ENCODE measurements at regions not wholly inside any gene's neighbourhood (a gene's known extent, or its start where the extent isn't known, plus 50 kb on each side); places are given as distances from the start of the nearest gene placed in this dataset.

DNA sequence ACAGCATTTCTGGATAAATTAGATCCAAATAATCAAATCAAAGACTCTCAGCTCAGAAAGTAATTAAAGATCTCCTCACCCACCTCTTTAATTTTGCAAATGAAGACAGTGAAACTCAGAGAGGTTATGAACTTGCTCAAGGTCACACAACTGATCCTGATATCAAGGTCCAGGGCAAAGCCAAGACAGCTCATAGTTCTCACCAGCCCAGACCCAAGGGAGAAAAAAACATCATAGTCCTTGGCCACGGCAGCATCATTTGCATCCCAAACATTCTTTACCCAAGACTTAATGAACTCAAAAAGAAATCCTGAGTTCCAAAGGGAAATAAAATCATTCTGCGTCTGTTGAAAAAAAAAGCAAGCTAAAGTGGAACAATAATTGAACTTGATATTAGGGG, 112.1 kb downstream of the DAD1 start:
- no peak for TF ChIP-seq POLR2A (IDR thresholded peaks at IDR 0.05)
- TF ChIP-seq, protein P1, sequence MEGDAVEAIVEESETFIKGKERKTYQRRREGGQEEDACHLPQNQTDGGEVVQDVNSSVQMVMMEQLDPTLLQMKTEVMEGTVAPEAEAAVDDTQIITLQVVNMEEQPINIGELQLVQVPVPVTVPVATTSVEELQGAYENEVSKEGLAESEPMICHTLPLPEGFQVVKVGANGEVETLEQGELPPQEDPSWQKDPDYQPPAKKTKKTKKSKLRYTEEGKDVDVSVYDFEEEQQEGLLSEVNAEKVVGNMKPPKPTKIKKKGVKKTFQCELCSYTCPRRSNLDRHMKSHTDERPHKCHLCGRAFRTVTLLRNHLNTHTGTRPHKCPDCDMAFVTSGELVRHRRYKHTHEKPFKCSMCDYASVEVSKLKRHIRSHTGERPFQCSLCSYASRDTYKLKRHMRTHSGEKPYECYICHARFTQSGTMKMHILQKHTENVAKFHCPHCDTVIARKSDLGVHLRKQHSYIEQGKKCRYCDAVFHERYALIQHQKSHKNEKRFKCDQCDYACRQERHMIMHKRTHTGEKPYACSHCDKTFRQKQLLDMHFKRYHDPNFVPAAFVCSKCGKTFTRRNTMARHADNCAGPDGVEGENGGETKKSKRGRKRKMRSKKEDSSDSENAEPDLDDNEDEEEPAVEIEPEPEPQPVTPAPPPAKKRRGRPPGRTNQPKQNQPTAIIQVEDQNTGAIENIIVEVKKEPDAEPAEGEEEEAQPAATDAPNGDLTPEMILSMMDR (IDR thresholded peaks at IDR 0.05): no peak
- Histone ChIP-seq H3K36me3 (replicated peaks in 1 of 2) (no peaks in the 10 kb centered on the region), H3K9me3 (replicated peaks in 1 of 3) (no peaks in the 10 kb centered on the region), H3K4me1 (replicated peaks in 1 of 2) (peaks cover 0 to 9% of the 10 kb centered on the region in 2 donors), H3K4me3 (no peak overlapping the region), H3K27me3 (no peaks in the 10 kb centered on the region), H3K27ac (no peak overlapping the region)
- peak in 1 of 7 donors; percentile 8 for DNase-seq
- WGBS, 4 donors: 39 to 53% (median 48%) methylated on average over 2 of the region's 2 CpGs
- intact Hi-C loops (cut with DNase I): loop anchor here in 1 of 2 donors (10.0 kb wide), 1 partner anchor 162 kb away; no protein-coding TSS in a partner anchor

DNA sequence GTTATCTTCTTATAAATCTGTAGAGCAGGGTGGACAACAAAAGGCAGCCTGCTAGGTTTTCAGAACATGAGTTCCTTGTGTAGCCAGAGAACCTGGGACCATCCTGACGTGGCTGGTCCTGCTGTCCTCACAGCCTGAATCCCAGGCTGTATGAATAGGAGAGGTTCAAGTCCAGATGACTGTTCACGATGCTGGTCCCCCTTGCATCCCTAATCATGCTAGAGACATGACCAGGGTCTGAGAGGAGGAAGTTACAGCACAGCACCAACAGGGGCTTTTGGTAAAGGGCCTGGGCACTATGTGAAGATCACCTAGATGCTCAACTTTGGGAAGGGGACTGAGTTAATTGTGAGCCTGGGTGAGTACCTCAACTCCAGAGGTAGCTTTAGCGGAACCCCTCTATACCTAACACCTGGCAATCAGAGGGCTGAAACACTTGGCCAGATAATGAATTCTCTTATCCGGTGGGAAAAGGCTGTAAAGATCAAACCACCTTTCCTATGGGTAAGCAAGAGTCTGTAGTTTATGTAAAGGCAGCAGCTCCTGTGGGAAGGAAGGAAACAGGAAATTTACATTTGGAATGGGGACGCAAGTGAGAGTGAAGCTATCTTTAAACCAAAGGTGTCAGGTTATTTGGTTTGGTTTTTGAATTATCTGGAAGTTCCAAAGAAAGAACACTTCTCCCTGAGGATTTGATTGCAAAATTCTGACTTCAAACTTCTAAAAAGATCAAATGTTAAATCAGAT, 112.8 kb downstream of the DAD1 start:
- TF ChIP-seq, protein P1 (IDR thresholded peaks at IDR 0.05): no peak
- no peak for TF ChIP-seq POLR2A (IDR thresholded peaks at IDR 0.05)
- no peak overlapping the region for H3K4me3 ChIP-seq
- DNase-seq: no peak
- peaks cover 0 to 9% of the 10 kb centered on the region in 2 donors for H3K4me1 ChIP-seq (replicated peaks in 1 of 2)
- H3K27ac ChIP-seq: no peak overlapping the region
- no peaks in the 10 kb centered on the region for H3K27me3 ChIP-seq
- H3K9me3 ChIP-seq (replicated peaks in 1 of 3): no peaks in the 10 kb centered on the region
- WGBS, 4 donors: 79 to 88% (median 86%) methylated on average over 4 to 5 of the region's 5 CpGs
- no peaks in the 10 kb centered on the region for H3K36me3 ChIP-seq (replicated peaks in 1 of 2)
- intact Hi-C loops (cut with DNase I): loop anchor here in 1 of 2 donors (10.0 kb wide), 1 partner anchor 161 kb away; no protein-coding TSS in a partner anchor

DNA sequence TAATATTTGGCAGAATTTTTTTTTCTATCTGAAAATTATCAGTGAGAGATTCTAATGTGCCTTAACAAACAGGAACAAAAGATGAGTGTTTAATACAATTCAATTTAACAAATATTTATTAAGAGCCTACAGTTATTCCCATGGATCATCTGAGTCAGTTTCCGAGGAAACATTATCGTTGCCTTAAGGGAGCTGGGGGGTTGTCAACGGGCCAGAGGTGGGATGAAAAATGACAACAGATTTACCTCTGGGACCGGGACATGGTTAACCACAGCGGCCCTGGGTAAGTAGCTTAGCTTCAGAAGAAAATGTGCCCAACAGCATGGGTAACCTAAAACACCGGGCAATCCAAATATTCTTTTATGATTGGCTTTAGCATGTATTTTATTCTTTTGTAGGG, 113.6 kb downstream of the DAD1 start:
- DNase-seq: no peak
- no peaks in the 10 kb centered on the region for H3K36me3 ChIP-seq (replicated peaks in 1 of 2)
- no peaks in the 10 kb centered on the region for H3K9me3 ChIP-seq (replicated peaks in 1 of 3)
- H3K27ac ChIP-seq: no peak overlapping the region
- intact Hi-C loops (cut with DNase I): loop anchor here (2.0 to 10.0 kb wide), 2 partner anchors 87 to 161 kb away; no protein-coding TSS in a partner anchor
- 76 to 92% (median 79%) methylated on average over 6 of the region's 6 CpGs for WGBS, 4 donors
- peaks cover 0 to 9% of the 10 kb centered on the region in 2 donors for H3K4me1 ChIP-seq (replicated peaks in 1 of 2)
- TF ChIP-seq POLR2A (IDR thresholded peaks at IDR 0.05): no peak
- TF ChIP-seq, protein P1 (IDR thresholded peaks at IDR 0.05): no peak
- H3K4me3 ChIP-seq: no peak overlapping the region
- no peaks in the 10 kb centered on the region for H3K27me3 ChIP-seq

DNA sequence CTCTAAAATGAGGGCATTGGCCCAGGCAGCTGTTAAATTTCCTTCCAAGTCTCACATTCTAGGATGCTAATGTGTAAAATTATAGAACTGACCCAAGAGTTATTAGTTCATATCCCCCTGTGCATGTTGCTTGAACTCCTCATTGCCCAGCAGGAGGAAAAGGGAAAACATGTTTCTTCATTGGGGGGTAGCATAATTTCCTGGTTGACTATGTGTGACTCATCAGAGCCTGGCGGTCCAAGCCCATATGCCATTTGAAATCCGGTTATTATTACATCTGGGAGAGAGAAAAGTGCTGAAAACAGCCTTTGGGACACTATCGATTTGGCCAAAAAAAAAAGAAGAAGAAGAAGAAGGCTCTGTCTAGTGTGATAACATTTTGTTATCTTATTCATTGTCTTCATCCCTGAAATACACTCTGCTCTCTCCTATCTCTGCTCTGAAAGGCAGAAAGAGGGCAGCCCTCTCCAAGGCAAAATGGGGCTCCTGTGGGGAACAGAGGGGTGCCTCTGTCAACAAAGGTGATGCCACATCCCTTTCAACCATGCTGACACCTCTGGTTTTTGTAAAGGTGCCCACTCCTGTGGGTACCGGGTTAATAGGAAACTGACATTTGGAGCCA, 114.2 kb downstream of the DAD1 start:
- no peak overlapping the region for H3K4me3 ChIP-seq
- H3K27ac ChIP-seq: no peak overlapping the region
- DNase-seq: no peak
- intact Hi-C loops (cut with DNase I): loop anchor here (2.0 to 10.0 kb wide), 2 partner anchors 86 to 160 kb away; no protein-coding TSS in a partner anchor
- no peaks in the 10 kb centered on the region for H3K9me3 ChIP-seq (replicated peaks in 1 of 3)
- peaks cover 0 to 9% of the 10 kb centered on the region in 2 donors for H3K4me1 ChIP-seq (replicated peaks in 1 of 2)
- WGBS, 4 donors: 69 to 80% (median 76%) methylated on average over 4 of the region's 4 CpGs
- TF ChIP-seq, protein P1 (IDR thresholded peaks at IDR 0.05): no peak
- TF ChIP-seq POLR2A (IDR thresholded peaks at IDR 0.05): no peak
- no peaks in the 10 kb centered on the region for H3K27me3 ChIP-seq
- H3K36me3 ChIP-seq (replicated peaks in 1 of 2): no peaks in the 10 kb centered on the region

Data from adrenal gland (tissue), 9 donors.